Fibroblast of skin of scalp (primary cell): ENCODE measurements at regions not wholly inside any gene's neighbourhood (a gene's known extent, or its start where the extent isn't known, plus 50 kb on each side); places are given as distances from the start of the nearest gene placed in this dataset.
A peak's percentile ranks its signal among the peaks of the same experiment; 100 is the strongest.

Source experiments
- DNase-seq: peaks from one replicate; pipeline ENCODE4 v3.0.0-alpha.2; 2013

- DNase-seq: no peak
Observed at GRCh38 chr1:107000902-107001301, 55.6 kb upstream of the PRMT6 start.

GRCh38 chr1:107003972-107004371, 52.5 kb upstream of the PRMT6 start:
- DNase-seq: no peak

- DNase-seq: peak; percentile 7
Observed at GRCh38 chr1:107004421-107004820, 52.1 kb upstream of the PRMT6 start.
